DOHH2 (cell line): ENCODE measurements at regions not wholly inside any gene's neighbourhood (a gene's known extent, or its start where the extent isn't known, plus 50 kb on each side); places are given as distances from the start of the nearest gene placed in this dataset.

Source experiments
- H3F3A ChIP-seq: fragments of 200-600 bp; sonication (generic), shearing (Covaris generic); 2 replicates; pipeline ENCODE4 v1.6.0; 2016; ENCODE audit warnings: antibody characterized with exemption, mild to moderate bottlenecking; ENCODE audit not compliant: control insufficient read depth, insufficient read depth
- H3K27ac ChIP-seq: fragments of 200-600 bp; sonication (generic); 2 replicates; pipeline ENCODE4 v1.5.1; 2014; ENCODE audit warnings: low read depth, mild to moderate bottlenecking, low read length, moderate library complexity
- H3K27me3 ChIP-seq: fragments of 200-600 bp; sonication (generic); 2 replicates; pipeline ENCODE4 v1.6.1; 2014; ENCODE audit warnings: mild to moderate bottlenecking, low read length, mixed read lengths; ENCODE audit not compliant: control insufficient read depth
- H3K36me3 ChIP-seq: fragments of 200-600 bp; sonication (generic); 2 replicates; pipeline ENCODE4 v1.6.1; 2014; ENCODE audit warnings: mild to moderate bottlenecking, low read length, moderate library complexity, mixed read lengths; ENCODE audit not compliant: control insufficient read depth
- H3K4me1 ChIP-seq: fragments of 200-600 bp; sonication (generic); 2 replicates; pipeline ENCODE4 v1.6.1; 2014; ENCODE audit warnings: mild to moderate bottlenecking, low read length, mixed read lengths; ENCODE audit not compliant: control insufficient read depth
- H3K4me2 ChIP-seq: fragments of 200-600 bp; sonication (generic); 2 replicates; pipeline ENCODE4 v1.6.0; 2014; ENCODE audit warnings: mild to moderate bottlenecking, low read length, moderate library complexity
- H3K4me3 ChIP-seq: fragments of 200-600 bp; sonication (generic); 2 replicates; pipeline ENCODE4 v1.5.1; 2014; ENCODE audit warnings: mild to moderate bottlenecking, low read length, mixed read lengths
- H3K79me2 ChIP-seq: fragments of 200-600 bp; sonication (generic); 2 replicates; pipeline ENCODE4 v1.6.1; 2014; ENCODE audit warnings: mild to moderate bottlenecking, low read length, mixed read lengths; ENCODE audit not compliant: control insufficient read depth
- H3K9me2 ChIP-seq: fragments of 200-600 bp; sonication (generic); replicated peaks from 2 replicates; pipeline ENCODE4 v1.6.1; 2014; ENCODE audit warnings: mild to moderate bottlenecking, low read length, mixed read lengths; ENCODE audit not compliant: control insufficient read depth
- H3K9me3 ChIP-seq: fragments of 200-600 bp; sonication (generic); 2 replicates; pipeline ENCODE4 v1.6.1; 2014; ENCODE audit warnings: antibody characterized with exemption, low read length, mixed read lengths; ENCODE audit not compliant: control insufficient read depth, insufficient read depth
- H4K20me1 ChIP-seq: fragments of 200-600 bp; sonication (generic); 2 replicates; pipeline ENCODE4 v1.6.0; 2014; ENCODE audit warnings: low read depth, mild to moderate bottlenecking, antibody characterized with exemption, low read length, moderate library complexity; ENCODE audit not compliant: control insufficient read depth, insufficient read depth
- EZH2phosphoT487 ChIP-seq: fragments of 200-600 bp; sonication (generic); IDR thresholded peaks from 2 replicates; pipeline ENCODE4 v1.6.1; 2017; ENCODE audit warnings: borderline replicate concordance, mild to moderate bottlenecking, antibody characterized with exemption, low read length, moderate library complexity, mixed read lengths
- TF ChIP-seq, protein P1 (sequence below): fragments of 200-600 bp; sonication (generic); IDR thresholded peaks from one replicate; pipeline ENCODE4 v1.5.1; 2014; ENCODE audit warnings: antibody characterized with exemption, mild to moderate bottlenecking, low read depth, low read length; ENCODE audit not compliant: poor library complexity, severe bottlenecking

DNA sequence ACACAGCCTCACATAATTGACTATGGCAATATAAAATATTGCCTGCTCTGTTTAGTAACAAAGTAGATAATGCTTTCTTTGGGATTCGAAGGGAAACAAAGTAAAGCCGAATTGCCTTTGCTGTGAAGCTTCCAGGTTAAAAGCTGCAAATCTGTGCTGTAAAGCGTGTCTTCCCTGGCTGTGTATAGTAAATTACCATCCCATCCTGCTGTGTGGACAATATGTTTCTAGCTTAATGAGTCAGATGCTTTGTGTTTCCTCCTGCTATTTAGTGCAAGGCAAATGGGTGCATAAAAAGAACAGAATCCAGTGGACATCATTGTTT is 265.1 kb downstream of the SOCS6 start:
- H3K4me1 ChIP-seq, result no peaks in the 10 kb centered on the region
- H4K20me1 ChIP-seq, result no peaks in the 10 kb centered on the region
- H3K27ac ChIP-seq, result no peak overlapping the region
- no peak overlapping the region for H3K4me2 ChIP-seq
- H3F3A ChIP-seq, result no peaks in the 10 kb centered on the region
- H3K79me2 ChIP-seq, result no peaks in the 10 kb centered on the region
- H3K9me3 ChIP-seq, result no peaks in the 10 kb centered on the region
- TF ChIP-seq, protein P1, sequence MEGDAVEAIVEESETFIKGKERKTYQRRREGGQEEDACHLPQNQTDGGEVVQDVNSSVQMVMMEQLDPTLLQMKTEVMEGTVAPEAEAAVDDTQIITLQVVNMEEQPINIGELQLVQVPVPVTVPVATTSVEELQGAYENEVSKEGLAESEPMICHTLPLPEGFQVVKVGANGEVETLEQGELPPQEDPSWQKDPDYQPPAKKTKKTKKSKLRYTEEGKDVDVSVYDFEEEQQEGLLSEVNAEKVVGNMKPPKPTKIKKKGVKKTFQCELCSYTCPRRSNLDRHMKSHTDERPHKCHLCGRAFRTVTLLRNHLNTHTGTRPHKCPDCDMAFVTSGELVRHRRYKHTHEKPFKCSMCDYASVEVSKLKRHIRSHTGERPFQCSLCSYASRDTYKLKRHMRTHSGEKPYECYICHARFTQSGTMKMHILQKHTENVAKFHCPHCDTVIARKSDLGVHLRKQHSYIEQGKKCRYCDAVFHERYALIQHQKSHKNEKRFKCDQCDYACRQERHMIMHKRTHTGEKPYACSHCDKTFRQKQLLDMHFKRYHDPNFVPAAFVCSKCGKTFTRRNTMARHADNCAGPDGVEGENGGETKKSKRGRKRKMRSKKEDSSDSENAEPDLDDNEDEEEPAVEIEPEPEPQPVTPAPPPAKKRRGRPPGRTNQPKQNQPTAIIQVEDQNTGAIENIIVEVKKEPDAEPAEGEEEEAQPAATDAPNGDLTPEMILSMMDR, result no peak
- no peak for TF ChIP-seq EZH2phosphoT487
- no peaks in the 10 kb centered on the region for H3K36me3 ChIP-seq
- no peaks in the 10 kb centered on the region for H3K9me2 ChIP-seq
- no peak overlapping the region for H3K4me3 ChIP-seq
- H3K27me3 ChIP-seq, result no peaks in the 10 kb centered on the region

DNA sequence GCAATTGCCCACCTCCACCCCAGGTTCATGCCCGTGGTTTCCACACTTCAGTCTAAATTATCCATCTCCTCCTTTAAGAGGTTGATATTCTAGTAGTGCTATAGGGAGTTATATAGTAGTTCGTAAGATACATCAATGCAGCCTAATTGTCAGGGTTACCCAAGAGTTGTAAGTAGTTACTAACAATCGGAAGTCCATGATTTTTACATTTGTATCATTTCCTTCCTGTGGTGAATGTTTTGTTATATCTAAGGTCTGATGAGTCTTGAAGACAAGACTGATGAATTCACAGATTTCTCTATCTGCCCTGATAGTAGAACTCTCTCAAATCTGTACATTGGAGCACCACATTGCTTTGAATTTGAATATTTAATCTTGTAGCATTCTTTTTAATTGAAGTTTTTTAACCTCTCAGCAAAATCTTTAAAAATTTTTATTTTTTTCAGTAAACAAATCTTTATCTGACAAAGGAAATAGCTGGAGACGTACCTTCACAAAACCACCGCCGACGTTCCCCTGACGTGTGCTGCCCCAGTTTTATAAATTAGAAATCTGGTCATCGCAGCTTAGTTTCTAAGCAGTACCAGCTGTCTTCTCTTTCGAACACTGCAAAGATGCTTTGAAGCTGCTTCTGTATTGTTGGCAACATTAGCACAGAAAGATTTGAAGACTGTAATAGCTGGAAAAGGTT is 264.5 kb downstream of the SOCS6 start:
- no peaks in the 10 kb centered on the region for H3K4me1 ChIP-seq
- no peak overlapping the region for H3K4me2 ChIP-seq
- no peaks in the 10 kb centered on the region for H3K36me3 ChIP-seq
- no peaks in the 10 kb centered on the region for H3K9me2 ChIP-seq
- H3K27me3 ChIP-seq, result no peaks in the 10 kb centered on the region
- no peaks in the 10 kb centered on the region for H4K20me1 ChIP-seq
- H3K79me2 ChIP-seq, result no peaks in the 10 kb centered on the region
- no peak overlapping the region for H3K27ac ChIP-seq
- no peaks in the 10 kb centered on the region for H3K9me3 ChIP-seq
- no peak for TF ChIP-seq EZH2phosphoT487
- TF ChIP-seq, protein P1, result no peak
- no peak overlapping the region for H3K4me3 ChIP-seq
- no peaks in the 10 kb centered on the region for H3F3A ChIP-seq

DNA sequence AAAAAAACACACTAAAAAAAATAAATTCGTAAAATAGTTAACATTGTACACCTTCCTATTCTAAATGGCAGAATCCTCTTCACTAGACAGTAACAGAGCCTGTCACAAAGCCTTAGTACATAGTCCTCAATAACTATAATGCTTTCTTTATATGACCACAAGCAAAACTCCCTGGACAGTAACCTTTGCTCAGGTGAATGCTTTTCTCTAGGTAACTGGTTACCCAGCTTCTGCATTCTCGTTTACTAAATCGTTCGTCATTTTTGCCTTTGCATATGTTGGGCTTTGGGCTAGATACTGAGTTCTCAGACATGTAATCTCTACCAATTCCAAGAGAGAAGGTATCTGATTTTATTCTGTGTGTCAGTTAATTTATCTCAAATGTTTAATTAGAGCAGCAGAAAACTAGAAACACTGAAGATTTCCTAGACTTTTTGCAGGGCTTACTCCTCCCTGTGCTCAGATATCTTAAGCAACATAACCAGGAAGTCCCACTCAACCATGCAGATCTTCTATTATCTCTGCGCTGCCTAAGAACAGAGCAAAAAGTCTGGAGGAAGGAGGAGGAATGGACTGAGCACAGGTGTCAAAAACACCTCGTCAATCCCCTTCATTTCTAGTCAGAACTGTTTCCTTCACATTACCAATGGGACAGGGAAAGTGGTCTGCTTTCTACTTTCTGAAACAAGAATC is 247.7 kb downstream of the SOCS6 start:
- TF ChIP-seq, protein P1, result no peak
- no peak for TF ChIP-seq EZH2phosphoT487
- no peaks in the 10 kb centered on the region for H4K20me1 ChIP-seq
- H3K4me2 ChIP-seq, result no peak overlapping the region
- no peaks in the 10 kb centered on the region for H3K79me2 ChIP-seq
- no peak overlapping the region for H3K27ac ChIP-seq
- no peaks in the 10 kb centered on the region for H3K4me1 ChIP-seq
- no peaks in the 10 kb centered on the region for H3K9me2 ChIP-seq
- H3K4me3 ChIP-seq, result no peak overlapping the region
- no peaks in the 10 kb centered on the region for H3K36me3 ChIP-seq
- H3K9me3 ChIP-seq, result no peaks in the 10 kb centered on the region
- H3K27me3 ChIP-seq, result no peaks in the 10 kb centered on the region
- no peaks in the 10 kb centered on the region for H3F3A ChIP-seq
